SK-N-MC (cell line): ENCODE measurements at regions not wholly inside any gene's neighbourhood (a gene's known extent, or its start where the extent isn't known, plus 50 kb on each side); places are given as distances from the start of the nearest gene placed in this dataset.

Experiments used
- EZH2 ChIP-seq: fragments of 200-600 bp; sonication (generic); IDR thresholded peaks from one replicate; pipeline ENCODE4 v1.6.1; 2017; ENCODE audit warnings: antibody characterized with exemption
- POLR2AphosphoS5 ChIP-seq: IDR thresholded peaks from 2 replicates; pipeline ENCODE4 v1.6.1; 2012; ENCODE audit warnings: mild to moderate bottlenecking, low read depth, low read length, borderline replicate concordance

DNA sequence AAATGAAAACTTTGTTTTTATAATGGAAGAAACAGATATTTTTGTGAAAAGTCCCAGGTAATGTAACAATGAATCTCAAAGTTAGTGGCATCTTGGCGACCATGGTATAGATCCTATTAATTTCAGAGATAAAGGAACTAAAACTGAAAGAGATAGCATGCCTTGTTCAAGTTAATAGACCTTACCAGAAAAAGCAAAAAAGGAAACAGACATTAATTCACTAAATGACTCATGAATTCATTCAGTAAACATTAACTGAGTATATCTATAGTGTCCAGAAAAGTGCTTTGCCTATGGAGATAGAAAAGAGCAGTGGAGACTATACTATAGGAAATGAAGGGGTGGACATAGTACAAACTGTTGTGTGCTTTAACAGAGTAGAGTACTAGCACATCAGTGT, 763.3 kb downstream of the TRIB2 start:
- no peak for TF ChIP-seq EZH2
- TF ChIP-seq POLR2AphosphoS5 = no peak
